ENCODE measurements at regions not wholly inside any gene's neighbourhood (a gene's known extent, or its start where the extent isn't known, plus 50 kb on each side); places are given as distances from the start of the nearest gene placed in this dataset.
A peak's percentile ranks its signal among the peaks of the same experiment; 100 is the strongest.

DNA sequence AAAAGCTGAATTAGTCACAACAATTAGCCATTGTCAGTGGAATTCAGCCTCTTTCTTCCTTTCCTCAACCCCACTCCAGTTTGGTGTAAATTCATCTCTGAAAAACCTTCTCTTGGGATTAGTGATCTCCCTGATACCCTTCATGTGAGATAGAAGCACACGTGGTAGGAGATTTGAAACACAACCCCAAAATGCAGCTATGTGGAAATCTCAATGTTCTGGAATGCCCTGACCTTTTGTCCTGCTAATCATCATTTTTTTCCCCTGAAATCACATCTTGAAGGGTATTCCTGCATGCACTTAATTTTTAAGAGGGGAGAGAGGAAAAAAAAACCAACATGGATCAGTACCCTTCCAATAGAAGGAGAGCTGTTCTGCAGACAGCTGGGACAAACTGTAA is 612.6 kb downstream of the EBF1 start:
- DNase-seq (ENCODE audit: low read depth), result no peak
- TF ChIP-seq, protein P1, sequence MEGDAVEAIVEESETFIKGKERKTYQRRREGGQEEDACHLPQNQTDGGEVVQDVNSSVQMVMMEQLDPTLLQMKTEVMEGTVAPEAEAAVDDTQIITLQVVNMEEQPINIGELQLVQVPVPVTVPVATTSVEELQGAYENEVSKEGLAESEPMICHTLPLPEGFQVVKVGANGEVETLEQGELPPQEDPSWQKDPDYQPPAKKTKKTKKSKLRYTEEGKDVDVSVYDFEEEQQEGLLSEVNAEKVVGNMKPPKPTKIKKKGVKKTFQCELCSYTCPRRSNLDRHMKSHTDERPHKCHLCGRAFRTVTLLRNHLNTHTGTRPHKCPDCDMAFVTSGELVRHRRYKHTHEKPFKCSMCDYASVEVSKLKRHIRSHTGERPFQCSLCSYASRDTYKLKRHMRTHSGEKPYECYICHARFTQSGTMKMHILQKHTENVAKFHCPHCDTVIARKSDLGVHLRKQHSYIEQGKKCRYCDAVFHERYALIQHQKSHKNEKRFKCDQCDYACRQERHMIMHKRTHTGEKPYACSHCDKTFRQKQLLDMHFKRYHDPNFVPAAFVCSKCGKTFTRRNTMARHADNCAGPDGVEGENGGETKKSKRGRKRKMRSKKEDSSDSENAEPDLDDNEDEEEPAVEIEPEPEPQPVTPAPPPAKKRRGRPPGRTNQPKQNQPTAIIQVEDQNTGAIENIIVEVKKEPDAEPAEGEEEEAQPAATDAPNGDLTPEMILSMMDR (conservative IDR thresholded peaks at IDR 0.05; ENCODE audit: low read depth, low read length), result no peak
- H3K4me3 ChIP-seq (ENCODE audit: low read depth, low read length), result no peak overlapping the region

DNA sequence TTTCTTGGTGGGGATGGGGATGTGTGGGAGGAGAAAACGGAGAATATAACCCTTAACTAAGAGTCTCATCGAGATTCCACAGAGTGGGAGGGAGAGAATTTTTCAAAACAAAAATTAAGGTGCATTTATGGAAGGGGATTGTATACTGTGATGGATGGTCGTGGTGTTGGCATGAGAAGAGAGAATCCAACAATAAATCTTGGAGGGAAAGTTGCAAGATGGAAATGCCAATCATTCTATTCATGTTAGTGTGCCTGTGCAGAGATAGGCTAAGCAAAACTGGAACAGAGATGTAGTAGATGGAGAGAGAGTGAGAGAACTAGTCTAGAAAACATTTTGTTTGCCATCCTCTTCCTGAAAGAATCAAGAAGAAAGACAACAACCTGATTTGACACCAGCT is 613.1 kb downstream of the EBF1 start:
- DNase-seq (ENCODE audit: low read depth), result no peak
- no peak overlapping the region for H3K4me3 ChIP-seq (ENCODE audit: low read depth, low read length)
- TF ChIP-seq, protein P1 (conservative IDR thresholded peaks at IDR 0.05; ENCODE audit: low read depth, low read length), result no peak

DNA sequence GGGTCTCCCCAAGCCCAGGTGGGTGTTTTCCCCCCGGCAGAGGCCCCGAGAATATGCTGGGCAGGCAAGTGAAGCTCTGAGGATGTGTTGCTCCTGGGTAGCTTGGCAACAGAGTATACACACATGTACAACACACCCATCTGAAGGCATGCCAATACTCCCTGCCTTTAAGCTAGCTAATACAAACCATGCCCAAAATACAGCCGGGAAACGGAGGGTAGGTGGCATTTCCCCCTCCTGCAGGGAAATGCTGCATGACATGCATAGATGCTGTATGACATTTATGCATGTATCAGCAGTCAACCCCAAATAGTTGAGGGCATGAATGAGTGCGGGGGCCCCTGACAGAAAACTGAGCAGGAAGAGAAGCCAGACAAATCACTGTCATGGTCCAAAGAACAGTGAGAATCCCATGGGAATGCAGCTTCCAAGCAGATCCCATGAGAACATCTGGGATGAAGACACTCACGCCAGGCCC is 614.1 kb downstream of the EBF1 start:
- TF ChIP-seq, protein P1 (conservative IDR thresholded peaks at IDR 0.05; ENCODE audit: low read depth, low read length), result no peak
- no peak overlapping the region for H3K4me3 ChIP-seq (ENCODE audit: low read depth, low read length)
- peak; percentile 60 for DNase-seq (ENCODE audit: low read depth)

DNA sequence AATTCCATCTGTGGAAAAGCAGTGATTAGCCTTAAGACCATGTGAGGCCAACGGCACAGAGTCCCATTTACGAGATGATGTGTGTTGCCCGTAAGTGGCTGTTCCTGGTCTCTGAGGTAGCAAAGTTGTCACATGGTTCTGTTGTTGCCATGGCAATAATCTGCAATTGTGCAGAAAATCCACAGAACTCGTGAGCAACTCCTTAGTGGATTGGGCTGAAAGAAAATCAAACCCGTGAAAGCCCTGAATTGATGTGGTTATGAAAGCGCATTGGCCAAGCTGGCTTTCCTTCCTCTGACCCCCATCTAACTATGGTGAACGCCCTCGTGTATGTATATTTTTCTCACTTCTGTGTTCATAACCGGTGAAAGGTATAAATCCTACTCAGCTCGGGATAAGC is 614.7 kb downstream of the EBF1 start:
- TF ChIP-seq, protein P1 (conservative IDR thresholded peaks at IDR 0.05; ENCODE audit: low read depth, low read length), result no peak
- H3K4me3 ChIP-seq (ENCODE audit: low read depth, low read length), result no peak overlapping the region
- no peak for DNase-seq (ENCODE audit: low read depth)

DNA sequence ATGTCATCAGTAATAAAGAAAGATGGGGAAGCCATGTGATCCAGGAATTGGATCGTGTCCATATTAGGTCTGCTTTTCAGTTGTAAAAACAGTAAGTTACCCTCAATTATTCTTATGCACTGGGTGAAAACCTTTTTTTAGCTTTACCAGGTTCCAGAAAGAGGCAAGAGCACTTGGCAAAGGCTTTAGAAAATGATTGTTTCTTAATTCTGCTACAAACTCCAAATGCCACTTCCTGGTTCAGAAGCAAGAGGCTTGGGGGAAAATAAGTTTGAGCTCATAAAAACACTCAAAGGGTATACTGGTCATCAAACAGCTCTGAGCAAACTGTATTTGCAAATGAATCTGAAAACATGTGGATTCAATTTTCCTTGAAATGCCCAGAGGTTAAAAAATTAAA is 615.6 kb downstream of the EBF1 start:
- no peak for DNase-seq (ENCODE audit: low read depth)
- no peak overlapping the region for H3K4me3 ChIP-seq (ENCODE audit: low read depth, low read length)
- TF ChIP-seq, protein P1 (conservative IDR thresholded peaks at IDR 0.05; ENCODE audit: low read depth, low read length), result no peak

- no peak for DNase-seq (ENCODE audit: low read depth)
- H3K4me3 ChIP-seq (ENCODE audit: low read depth, low read length), result no peak overlapping the region
- TF ChIP-seq, protein P1 (conservative IDR thresholded peaks at IDR 0.05; ENCODE audit: low read depth, low read length), result no peak
Measured at GRCh38 chr5:158483281-158483860, 616.3 kb downstream of the EBF1 start.

- TF ChIP-seq, protein P1 (conservative IDR thresholded peaks at IDR 0.05; ENCODE audit: low read depth, low read length), result no peak
- no peak overlapping the region for H3K4me3 ChIP-seq (ENCODE audit: low read depth, low read length)
- DNase-seq (ENCODE audit: low read depth), result no peak
Measured at GRCh38 chr5:158482125-158482524, 617.6 kb downstream of the EBF1 start.
